ENCODE measurements at regions not wholly inside any gene's neighbourhood (a gene's known extent, or its start where the extent isn't known, plus 50 kb on each side); places are given as distances from the start of the nearest gene placed in this dataset.

DNA sequence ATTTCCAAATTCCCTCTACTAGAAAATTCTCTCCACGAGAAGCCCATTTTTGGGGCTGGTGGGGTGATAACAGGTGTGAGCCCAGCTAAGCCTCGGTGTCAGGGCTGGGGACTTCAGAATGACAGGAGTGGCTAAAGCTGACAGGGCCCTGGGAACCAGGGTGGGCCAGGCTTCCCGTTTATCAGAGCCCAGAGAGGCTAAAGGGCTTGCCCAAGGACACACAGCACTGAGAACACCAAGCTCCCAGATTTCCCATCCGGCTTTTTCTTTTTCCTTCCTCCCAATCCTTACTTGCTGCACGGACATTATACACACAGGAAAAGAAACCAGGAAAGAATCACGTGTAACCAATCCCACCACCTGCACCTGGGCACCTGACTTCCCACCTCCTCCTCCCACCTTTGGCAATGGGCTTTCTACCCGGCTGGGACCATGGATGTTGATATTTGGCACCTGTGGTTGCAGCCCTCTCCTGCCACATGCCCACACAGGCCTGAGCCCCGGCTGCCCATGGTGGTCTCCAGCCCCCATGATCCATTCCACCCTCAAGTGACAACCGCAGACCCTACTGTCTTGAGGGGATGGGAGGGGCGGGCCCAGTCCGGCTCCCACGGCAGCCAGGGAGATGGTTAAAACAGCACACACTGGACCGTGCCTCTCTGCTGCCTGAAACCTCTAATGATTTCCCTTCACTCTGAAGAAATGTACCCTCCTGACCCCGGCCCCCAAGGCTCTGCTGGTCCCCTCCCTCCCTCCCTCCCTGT lies 78.9 kb downstream of the ENGASE start:
- no peak for DNase-seq (ENCODE audit: low read depth, low spot score)
- H3K27ac ChIP-seq = no peak overlapping the region

GRCh38 chr17:79152636-79153035 lies 78.0 kb downstream of the ENGASE start:
- no peak for DNase-seq (ENCODE audit: low read depth, low spot score)
- H3K27ac ChIP-seq = no peak overlapping the region

GRCh38 chr17:79152110-79152509 lies 77.5 kb downstream of the ENGASE start:
- H3K27ac ChIP-seq = no peak overlapping the region
- DNase-seq (ENCODE audit: low read depth, low spot score) = no peak

GRCh38 chr17:79150799-79151198 lies 76.2 kb downstream of the ENGASE start:
- H3K27ac ChIP-seq = no peak overlapping the region
- no peak for DNase-seq (ENCODE audit: low read depth, low spot score)

GRCh38 chr17:79150035-79150733 lies 75.6 kb downstream of the ENGASE start:
- DNase-seq (ENCODE audit: low read depth, low spot score) = no peak
- no peak overlapping the region for H3K27ac ChIP-seq

- no peak overlapping the region for H3K27ac ChIP-seq
- DNase-seq (ENCODE audit: low read depth, low spot score) = no peak
Measured at GRCh38 chr17:79148584-79148983, 74.0 kb downstream of the ENGASE start.

GRCh38 chr17:79147746-79148506 lies 73.3 kb downstream of the ENGASE start:
- DNase-seq (ENCODE audit: low read depth, low spot score) = no peak
- no peak overlapping the region for H3K27ac ChIP-seq

DNA sequence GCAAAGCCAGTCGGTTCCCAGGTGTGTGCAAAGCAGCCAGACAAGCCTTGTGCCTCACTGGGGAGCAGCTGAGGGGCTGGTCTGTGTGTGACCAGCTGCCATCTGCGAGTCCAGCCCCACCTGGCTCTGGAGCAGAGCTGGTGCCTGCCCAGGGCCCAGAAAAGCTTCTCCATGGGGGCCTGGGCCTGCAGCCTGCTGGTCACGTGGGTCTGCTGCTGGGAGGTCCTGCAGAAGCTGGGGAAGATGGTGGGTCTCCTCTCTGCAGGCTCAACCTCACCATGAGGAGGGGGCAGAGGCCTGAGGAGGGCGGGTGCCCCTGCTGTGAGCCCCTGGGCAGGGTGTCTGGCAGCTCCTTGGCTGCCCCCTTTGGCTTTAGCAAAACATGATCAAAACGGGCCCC lies 71.9 kb downstream of the ENGASE start:
- H3K27ac ChIP-seq = no peak overlapping the region
- no peak for DNase-seq (ENCODE audit: low read depth, low spot score)

- no peak for DNase-seq (ENCODE audit: low read depth, low spot score)
- H3K27ac ChIP-seq = no peak overlapping the region
Measured at GRCh38 chr17:79145548-79145947, 70.9 kb downstream of the ENGASE start.

DNA sequence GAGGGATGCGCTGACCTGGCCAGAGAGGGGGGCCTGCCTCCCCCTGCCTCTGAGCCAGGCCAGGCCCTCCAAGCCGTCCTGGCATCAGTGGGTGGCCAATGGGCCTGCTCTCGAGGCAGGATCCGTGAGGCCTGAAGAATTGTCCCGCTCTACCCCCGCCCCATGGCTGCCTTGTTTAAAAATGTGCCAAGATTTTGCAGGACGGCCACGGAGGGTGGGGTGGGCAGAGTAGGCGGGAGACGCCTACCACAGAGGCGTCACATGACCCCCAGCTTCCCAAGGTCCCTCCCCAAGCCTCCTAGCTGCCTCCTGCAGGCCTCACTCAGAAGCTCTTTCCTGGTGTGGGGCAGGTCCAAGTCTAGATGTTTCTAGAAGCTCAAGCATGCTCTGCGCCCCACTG lies 69.5 kb downstream of the ENGASE start:
- DNase-seq (ENCODE audit: low read depth, low spot score) = no peak
- H3K27ac ChIP-seq = no peak overlapping the region

- H3K27ac ChIP-seq = no peak overlapping the region
- no peak for DNase-seq (ENCODE audit: low read depth, low spot score)
Measured at GRCh38 chr17:79142375-79142774, 67.8 kb downstream of the ENGASE start.

DNA sequence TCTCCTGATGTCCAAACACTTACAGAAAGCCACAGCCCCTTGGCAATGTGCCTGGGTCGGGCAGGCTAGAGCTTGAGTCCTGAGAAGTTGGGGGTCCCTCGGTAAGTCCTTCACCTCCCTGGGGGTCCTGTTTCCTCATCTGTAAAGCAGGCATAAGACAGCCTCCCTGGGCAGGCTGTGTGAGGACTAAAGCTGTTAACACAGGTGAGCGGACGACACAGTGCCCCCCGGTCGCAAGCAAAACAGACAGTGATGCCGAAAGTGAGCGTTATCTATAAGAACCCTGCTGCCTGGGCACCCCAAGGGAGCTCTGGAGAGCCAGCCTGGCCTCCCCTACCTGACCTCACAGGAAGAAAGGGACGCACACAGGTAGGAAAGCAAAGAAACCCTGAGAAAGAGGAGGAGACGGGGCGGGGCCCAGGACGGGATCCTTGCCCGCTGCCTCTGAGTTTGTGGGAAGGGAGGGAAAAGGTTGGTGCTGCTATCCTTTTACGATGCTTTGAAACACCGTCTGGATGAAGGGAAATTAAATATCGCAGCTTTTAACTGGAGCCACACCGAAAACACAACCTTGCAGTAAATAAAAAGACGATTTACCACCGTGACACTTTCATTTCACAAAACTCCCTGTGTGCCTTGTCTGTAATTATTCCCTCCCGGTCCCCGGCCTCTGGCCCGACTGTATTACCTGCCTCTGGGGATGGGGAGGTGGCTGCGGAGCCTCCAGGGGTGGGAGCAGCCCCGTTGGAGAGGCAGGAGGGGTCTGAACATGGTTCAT lies 67.1 kb downstream of the ENGASE start:
- no peak for DNase-seq (ENCODE audit: low read depth, low spot score)

DNA sequence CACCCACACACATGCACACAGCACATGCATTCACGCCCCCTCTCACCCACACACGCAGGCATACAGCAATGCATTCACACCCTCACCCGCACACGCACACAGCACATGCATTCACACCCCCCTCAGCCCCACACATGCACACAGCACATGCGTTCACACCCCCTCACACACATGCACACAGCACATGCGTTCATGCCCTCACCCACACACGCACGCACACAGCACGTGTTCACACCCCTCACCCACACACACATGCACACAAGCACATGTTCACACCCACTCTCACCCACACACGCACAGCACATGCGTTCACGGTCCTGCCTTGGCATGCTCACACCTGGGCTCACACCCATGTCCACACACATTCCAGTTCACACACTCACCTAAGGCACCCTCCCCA lies 64.2 kb downstream of the ENGASE start:
- DNase-seq (ENCODE audit: low read depth, low spot score) = no peak

More for the DNA sequence above, 67.1 kb downstream of the ENGASE start:
- H3K27ac ChIP-seq = no peak overlapping the region

GRCh38 chr17:79137789-79138165 lies 63.2 kb downstream of the ENGASE start:
- DNase-seq (ENCODE audit: low read depth, low spot score) = no peak
- H3K27ac ChIP-seq = no peak overlapping the region

More for the DNA sequence above, 64.2 kb downstream of the ENGASE start:
- no peak overlapping the region for H3K27ac ChIP-seq

- no peak overlapping the region for H3K27ac ChIP-seq
- DNase-seq (ENCODE audit: low read depth, low spot score) = no peak
Measured at GRCh38 chr17:79137015-79137788, 62.6 kb downstream of the ENGASE start.

DNA sequence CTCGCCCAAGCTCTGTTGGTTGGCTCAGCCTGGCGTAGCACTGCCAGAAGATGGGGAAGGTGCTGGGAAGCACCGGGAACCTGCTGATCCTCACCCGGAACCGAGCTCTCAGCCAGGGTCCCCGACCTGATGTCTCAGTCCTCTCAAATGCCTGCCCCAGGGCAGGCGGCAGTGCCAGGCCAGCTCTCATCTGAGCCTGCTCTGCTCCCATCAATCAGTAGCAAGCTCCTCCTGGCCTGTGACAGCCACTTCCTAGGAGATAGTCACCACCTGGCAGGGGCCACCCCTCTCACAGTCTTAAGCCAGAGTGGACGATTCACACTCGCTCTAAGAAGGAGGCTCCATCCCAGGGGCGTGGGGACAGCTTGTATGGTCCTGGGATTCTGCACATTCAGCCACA lies 62.0 kb downstream of the ENGASE start:
- DNase-seq (ENCODE audit: low read depth, low spot score) = no peak
- no peak overlapping the region for H3K27ac ChIP-seq
